ENCODE measurements at regions not wholly inside any gene's neighbourhood (a gene's known extent, or its start where the extent isn't known, plus 50 kb on each side); places are given as distances from the start of the nearest gene placed in this dataset.

GRCh38 chr15:25169318-25169717, 214.5 kb downstream of the SNRPN start:
- DNase-seq (ENCODE audit: low read depth), result no peak
- H3K4me3 ChIP-seq (ENCODE audit: control insufficient read depth, low read depth, low read length), result no peak overlapping the region
- TF ChIP-seq, protein P1, sequence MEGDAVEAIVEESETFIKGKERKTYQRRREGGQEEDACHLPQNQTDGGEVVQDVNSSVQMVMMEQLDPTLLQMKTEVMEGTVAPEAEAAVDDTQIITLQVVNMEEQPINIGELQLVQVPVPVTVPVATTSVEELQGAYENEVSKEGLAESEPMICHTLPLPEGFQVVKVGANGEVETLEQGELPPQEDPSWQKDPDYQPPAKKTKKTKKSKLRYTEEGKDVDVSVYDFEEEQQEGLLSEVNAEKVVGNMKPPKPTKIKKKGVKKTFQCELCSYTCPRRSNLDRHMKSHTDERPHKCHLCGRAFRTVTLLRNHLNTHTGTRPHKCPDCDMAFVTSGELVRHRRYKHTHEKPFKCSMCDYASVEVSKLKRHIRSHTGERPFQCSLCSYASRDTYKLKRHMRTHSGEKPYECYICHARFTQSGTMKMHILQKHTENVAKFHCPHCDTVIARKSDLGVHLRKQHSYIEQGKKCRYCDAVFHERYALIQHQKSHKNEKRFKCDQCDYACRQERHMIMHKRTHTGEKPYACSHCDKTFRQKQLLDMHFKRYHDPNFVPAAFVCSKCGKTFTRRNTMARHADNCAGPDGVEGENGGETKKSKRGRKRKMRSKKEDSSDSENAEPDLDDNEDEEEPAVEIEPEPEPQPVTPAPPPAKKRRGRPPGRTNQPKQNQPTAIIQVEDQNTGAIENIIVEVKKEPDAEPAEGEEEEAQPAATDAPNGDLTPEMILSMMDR (IDR thresholded peaks at IDR 0.05; ENCODE audit: control insufficient read depth, insufficient read depth, low read depth, low read length, missing control alignments), result no peak

- no peak for DNase-seq (ENCODE audit: low read depth)
- H3K4me3 ChIP-seq (ENCODE audit: control insufficient read depth, low read depth, low read length), result no peak overlapping the region
- TF ChIP-seq, protein P1 (IDR thresholded peaks at IDR 0.05; ENCODE audit: control insufficient read depth, insufficient read depth, low read depth, low read length, missing control alignments), result no peak
These were observed 215.4 kb downstream of the SNRPN start for GRCh38 chr15:25170113-25170731.

- no peak overlapping the region for H3K4me3 ChIP-seq (ENCODE audit: control insufficient read depth, low read depth, low read length)
- DNase-seq (ENCODE audit: low read depth), result no peak
These were observed 216.0 kb downstream of the SNRPN start for GRCh38 chr15:25170781-25171110.

GRCh38 chr15:25171111-25171811, 216.5 kb downstream of the SNRPN start:
- no peak for DNase-seq (ENCODE audit: low read depth)
- TF ChIP-seq, protein P1 (IDR thresholded peaks at IDR 0.05; ENCODE audit: control insufficient read depth, insufficient read depth, low read depth, low read length, missing control alignments), result no peak

More at GRCh38 chr15:25170781-25171110, 216.0 kb downstream of the SNRPN start:
- TF ChIP-seq, protein P1 (IDR thresholded peaks at IDR 0.05; ENCODE audit: control insufficient read depth, insufficient read depth, low read depth, low read length, missing control alignments), result no peak

GRCh38 chr15:25171856-25172687, 217.3 kb downstream of the SNRPN start:
- no peak for DNase-seq (ENCODE audit: low read depth)
- TF ChIP-seq, protein P1 (IDR thresholded peaks at IDR 0.05; ENCODE audit: control insufficient read depth, insufficient read depth, low read depth, low read length, missing control alignments), result no peak
- H3K4me3 ChIP-seq (ENCODE audit: control insufficient read depth, low read depth, low read length), result no peak overlapping the region

More at GRCh38 chr15:25171111-25171811, 216.5 kb downstream of the SNRPN start:
- H3K4me3 ChIP-seq (ENCODE audit: control insufficient read depth, low read depth, low read length), result no peak overlapping the region

DNA sequence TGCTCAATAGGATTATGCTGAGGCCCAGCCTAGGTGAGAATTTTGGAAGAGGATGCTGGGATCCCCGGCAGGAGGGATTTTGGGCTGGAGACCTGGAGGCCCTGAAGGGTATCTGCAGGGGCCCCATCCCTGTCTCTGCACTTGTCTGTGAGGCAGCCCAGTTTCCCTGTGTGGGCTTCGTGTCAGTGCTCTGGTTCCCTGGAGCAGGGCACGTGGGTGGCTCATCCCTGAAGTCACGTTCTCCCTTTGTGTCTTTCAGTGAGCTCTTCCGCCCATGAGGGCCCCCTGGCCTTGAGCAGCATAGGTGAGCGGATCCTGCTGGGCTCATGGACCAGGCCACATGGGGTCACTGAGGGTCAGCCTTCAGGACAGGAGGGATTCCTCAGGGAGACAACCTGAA, 217.9 kb downstream of the SNRPN start:
- no peak for DNase-seq (ENCODE audit: low read depth)
- TF ChIP-seq, protein P1 (IDR thresholded peaks at IDR 0.05; ENCODE audit: control insufficient read depth, insufficient read depth, low read depth, low read length, missing control alignments), result no peak
- H3K4me3 ChIP-seq (ENCODE audit: control insufficient read depth, low read depth, low read length), result no peak overlapping the region
